Fibroblast of pulmonary artery (primary cell): ENCODE measurements at regions not wholly inside any gene's neighbourhood (a gene's known extent, or its start where the extent isn't known, plus 50 kb on each side); places are given as distances from the start of the nearest gene placed in this dataset.
"Not testable (repeated sequence)": the region's sequence is repeated elsewhere in the genome, so short reads cannot be mapped to it uniquely, and the experiment has no call there.

ENCODE experiments used
- DNase-seq: peaks from one replicate; pipeline ENCODE4 v3.0.0-alpha.2; 2010; ENCODE audit warnings: low read depth
- H3K4me3 ChIP-seq: replicated peaks from 2 replicates; pipeline ENCODE4 v1.5.1; 2011; ENCODE audit warnings: low read depth, mild to moderate bottlenecking, control low read depth, low read length, moderate library complexity
- TF ChIP-seq, protein P1 (sequence below): IDR thresholded peaks from 2 replicates; pipeline ENCODE4 v1.5.1; 2011; ENCODE audit warnings: mild to moderate bottlenecking, control low read depth, low read length, inconsistent platforms; ENCODE audit errors: missing control alignments

DNA sequence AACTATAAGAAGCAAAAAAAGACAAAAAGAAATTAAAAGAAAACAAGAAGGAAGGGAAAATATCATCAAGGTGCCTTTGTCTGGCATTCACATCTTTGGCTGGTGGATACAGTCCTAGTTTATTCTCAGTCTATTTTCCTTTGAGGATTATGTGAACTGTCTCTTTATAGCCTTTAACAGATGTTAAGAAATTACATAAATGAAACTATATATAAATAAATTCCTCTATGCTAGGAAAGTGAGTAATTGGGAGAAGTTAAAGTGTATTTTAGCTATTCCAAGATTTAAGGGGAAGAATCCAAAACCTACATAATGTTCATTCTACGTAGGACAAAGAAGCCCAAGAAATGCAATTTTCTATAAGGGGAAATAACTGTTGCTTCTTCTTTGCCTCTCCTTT is 316.3 kb downstream of the ADAMTS20 start:
- no peak for DNase-seq
- H3K4me3 ChIP-seq = no peak overlapping the region
- TF ChIP-seq, protein P1, sequence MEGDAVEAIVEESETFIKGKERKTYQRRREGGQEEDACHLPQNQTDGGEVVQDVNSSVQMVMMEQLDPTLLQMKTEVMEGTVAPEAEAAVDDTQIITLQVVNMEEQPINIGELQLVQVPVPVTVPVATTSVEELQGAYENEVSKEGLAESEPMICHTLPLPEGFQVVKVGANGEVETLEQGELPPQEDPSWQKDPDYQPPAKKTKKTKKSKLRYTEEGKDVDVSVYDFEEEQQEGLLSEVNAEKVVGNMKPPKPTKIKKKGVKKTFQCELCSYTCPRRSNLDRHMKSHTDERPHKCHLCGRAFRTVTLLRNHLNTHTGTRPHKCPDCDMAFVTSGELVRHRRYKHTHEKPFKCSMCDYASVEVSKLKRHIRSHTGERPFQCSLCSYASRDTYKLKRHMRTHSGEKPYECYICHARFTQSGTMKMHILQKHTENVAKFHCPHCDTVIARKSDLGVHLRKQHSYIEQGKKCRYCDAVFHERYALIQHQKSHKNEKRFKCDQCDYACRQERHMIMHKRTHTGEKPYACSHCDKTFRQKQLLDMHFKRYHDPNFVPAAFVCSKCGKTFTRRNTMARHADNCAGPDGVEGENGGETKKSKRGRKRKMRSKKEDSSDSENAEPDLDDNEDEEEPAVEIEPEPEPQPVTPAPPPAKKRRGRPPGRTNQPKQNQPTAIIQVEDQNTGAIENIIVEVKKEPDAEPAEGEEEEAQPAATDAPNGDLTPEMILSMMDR = no peak

DNA sequence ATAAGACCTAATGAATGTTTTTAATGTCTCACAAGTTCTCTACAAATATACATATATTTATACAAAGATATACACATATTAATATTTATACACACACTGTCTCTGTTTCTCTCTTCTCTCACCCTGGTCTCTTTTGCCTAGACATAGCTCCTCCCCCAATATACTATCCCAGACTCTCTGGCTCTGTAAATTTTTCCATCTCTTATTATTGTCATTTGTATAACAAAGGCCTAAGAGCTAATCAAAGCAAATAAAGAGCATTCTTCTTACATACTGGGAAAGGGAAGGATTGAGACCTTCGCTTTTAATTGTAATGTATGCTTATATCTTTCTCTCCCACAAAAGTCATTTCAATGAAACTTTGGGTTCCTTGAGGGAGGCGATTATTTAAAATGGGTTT is 318.1 kb downstream of the ADAMTS20 start:
- TF ChIP-seq, protein P1 = no peak
- DNase-seq = no peak
- no peak overlapping the region for H3K4me3 ChIP-seq

DNA sequence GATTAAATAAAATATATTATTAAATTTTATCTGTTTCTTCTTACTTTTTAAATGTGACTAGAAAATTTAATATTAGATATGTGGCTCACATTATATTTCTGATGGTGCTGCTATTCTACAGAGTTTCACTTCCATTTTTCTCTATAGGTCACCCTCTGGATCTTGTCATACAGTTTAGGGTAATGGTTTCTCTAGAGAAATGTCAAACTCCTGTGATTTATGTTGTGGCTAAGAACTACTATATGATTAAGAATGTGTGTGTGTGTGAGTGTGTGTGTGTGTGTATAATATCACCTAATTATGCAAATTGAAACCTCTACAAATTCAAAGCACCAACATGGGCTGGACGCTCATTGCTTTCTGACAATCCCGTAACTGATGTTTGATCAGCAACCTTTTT is 325.9 kb downstream of the ADAMTS20 start:
- TF ChIP-seq, protein P1 = no peak
- no peak for DNase-seq
- no peak overlapping the region for H3K4me3 ChIP-seq

DNA sequence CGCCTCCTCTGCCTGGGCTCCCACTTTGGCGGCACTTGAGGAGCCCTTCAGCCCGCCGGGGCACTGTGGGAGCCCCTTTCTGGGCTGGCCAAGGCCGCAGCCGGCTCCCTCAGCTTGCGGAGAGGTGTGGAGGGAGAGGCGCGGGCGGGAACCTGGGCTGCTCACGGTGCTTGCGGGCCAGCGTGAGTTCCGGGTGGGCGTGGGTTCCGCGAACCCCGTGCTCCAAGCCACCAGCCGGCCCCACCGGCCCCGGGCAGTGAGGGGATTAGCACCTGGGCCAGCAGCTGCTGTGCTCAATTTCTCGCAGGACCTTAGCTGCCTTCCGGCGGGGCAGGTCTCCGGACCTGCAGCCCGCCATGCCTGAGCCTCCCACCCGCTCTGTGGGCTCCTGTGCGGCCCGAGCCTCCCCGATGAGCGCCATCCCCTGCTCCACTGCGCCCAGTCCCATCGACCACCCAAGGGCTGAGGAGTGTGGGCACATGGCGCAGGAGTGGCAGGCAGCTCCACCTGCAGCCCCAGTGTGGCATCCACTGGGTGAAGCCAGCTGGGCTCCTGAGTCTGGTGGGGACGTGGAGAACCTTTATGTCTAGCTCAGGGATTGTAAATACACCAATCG is 327.7 kb downstream of the ADAMTS20 start:
- not testable (repeated sequence) for DNase-seq

DNA sequence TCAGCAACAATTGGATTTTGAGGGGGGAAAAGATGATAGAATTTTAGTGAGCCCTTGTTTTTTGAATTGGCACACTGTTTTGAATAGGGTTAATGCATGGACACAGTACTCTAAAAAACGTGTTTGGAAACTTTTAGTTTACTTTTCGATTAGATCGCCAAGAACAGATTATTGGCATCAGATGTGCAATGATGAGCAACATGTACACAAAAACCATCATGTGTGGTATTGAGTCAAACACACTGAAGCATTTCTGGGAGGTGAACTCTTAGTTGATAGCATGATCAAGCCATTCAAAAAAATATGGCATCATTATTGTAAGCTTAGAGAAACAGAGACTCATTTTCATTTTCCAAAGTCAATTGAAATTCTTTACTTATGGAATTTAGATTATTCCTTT is 329.2 kb downstream of the ADAMTS20 start:
- DNase-seq = no peak
- TF ChIP-seq, protein P1 = no peak
- H3K4me3 ChIP-seq = no peak overlapping the region

More for the DNA sequence above, 327.7 kb downstream of the ADAMTS20 start:
- H3K4me3 ChIP-seq = not testable (repeated sequence)

DNA sequence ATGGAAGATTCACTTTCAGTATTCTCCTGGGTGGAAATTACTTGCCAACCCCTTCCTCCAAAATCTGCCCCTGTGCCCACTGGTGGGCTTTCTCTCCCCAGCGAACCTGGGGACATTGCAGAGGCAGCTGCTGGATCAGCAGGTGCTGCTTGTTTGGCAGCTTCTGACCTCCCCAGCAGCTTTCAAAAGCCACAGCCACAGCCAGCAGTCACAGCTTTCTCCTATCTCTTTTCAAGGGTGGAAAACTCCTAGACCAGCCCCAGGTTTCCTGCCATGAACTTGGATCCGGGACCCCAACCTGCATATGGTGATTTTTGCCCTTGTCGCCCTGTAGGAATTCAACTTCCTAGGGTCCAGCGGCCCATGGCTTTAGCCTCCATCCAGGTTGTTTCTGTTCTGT is 330.8 kb downstream of the ADAMTS20 start:
- no peak overlapping the region for H3K4me3 ChIP-seq
- TF ChIP-seq, protein P1 = no peak
- no peak for DNase-seq

DNA sequence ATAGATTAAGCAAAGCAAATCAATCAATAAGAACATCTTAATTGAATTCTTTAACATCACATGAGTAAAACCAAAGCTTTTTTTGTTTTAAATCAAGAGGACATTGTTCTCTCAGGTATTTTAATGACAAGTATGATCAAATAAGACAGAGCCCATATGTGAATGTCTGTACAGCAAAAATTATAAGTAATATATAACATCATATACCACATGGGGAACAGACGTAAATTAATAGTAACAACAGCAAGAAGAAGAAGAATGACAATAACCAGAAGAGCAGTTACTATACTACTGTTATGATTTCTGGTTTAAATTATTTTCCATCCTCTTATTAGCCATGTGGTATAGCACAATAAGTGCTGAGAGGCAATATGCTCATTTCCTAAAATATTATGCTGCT is 335.5 kb downstream of the ADAMTS20 start:
- TF ChIP-seq, protein P1 = no peak
- DNase-seq = no peak
- H3K4me3 ChIP-seq = no peak overlapping the region

DNA sequence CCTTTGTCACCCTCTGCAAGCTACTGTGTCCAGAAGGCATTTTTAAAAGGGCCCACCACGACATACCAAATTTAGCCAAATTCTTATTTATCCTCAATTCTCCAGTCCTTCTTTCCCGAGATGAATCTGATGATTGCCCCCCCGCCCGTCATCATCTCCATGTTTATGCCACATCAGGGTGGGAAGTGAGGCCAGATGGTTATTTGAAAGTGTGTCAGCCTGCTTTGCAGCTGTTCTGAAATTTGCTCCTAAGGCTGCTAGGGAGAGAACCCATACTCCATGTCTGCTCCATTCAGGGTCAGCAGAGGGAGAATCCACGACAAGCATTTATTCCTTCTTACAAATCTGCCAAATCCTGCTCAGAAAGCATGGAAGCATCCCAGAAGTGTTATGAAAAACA is 337.8 kb downstream of the ADAMTS20 start:
- no peak for DNase-seq
- no peak overlapping the region for H3K4me3 ChIP-seq
- TF ChIP-seq, protein P1 = no peak
